ENCODE measurements at regions not wholly inside any gene's neighbourhood (a gene's known extent, or its start where the extent isn't known, plus 50 kb on each side); places are given as distances from the start of the nearest gene placed in this dataset.

- no peak for TF ChIP-seq CTCF (IDR thresholded peaks at IDR 0.05)
- TF ChIP-seq POLR2A (IDR thresholded peaks at IDR 0.05), result no peak
Observed at GRCh38 chr1:218679988-218680748, 335.0 kb downstream of the TGFB2 start.

Measured in ovary (tissue), 3 donors.